ENCODE measurements at regions not wholly inside any gene's neighbourhood (a gene's known extent, or its start where the extent isn't known, plus 50 kb on each side); places are given as distances from the start of the nearest gene placed in this dataset.

DNA sequence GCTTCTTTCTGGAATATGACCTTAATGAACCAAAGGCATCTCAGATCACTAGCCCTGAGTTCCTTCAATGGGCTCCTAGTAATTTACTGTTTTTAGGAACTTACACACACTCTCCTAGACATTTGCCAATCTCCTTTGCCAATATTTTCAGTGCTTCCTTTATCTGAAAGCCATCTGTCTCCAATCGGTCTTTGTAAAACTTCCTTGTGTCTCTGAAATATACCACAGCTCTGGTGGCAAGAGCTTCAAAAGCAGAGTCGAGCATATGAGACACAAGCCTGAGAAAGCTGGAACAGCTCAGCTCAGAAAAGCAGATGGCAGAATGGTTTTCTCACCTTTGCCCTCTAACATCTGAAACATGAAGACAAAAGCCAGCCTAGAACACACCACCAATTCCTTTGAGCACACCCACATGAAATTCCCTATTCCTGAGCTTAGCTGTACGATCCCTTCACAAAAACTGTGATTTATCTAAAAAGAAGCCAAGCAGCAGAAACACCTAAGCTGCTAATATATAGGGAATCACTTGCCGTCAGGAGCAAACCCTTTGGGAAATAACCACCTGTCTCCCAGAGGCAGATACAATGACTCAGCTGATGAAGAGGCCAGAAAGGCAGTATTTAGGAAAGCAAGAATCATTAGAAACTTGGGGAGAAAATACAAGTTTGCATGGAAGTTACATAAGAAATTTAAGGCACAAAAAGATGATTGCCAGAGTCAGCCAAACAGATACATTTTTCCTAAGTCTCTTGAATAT, 70.2 kb upstream of the ANK3 start:
- H3K4me3 ChIP-seq (ENCODE audit: control insufficient read depth, low read depth, low read length), result no peak overlapping the region
- DNase-seq (ENCODE audit: low read depth), result no peak
- TF ChIP-seq, protein P1, sequence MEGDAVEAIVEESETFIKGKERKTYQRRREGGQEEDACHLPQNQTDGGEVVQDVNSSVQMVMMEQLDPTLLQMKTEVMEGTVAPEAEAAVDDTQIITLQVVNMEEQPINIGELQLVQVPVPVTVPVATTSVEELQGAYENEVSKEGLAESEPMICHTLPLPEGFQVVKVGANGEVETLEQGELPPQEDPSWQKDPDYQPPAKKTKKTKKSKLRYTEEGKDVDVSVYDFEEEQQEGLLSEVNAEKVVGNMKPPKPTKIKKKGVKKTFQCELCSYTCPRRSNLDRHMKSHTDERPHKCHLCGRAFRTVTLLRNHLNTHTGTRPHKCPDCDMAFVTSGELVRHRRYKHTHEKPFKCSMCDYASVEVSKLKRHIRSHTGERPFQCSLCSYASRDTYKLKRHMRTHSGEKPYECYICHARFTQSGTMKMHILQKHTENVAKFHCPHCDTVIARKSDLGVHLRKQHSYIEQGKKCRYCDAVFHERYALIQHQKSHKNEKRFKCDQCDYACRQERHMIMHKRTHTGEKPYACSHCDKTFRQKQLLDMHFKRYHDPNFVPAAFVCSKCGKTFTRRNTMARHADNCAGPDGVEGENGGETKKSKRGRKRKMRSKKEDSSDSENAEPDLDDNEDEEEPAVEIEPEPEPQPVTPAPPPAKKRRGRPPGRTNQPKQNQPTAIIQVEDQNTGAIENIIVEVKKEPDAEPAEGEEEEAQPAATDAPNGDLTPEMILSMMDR (conservative IDR thresholded peaks at IDR 0.05; ENCODE audit: control insufficient read depth, insufficient read depth, low read depth, low read length), result no peak

DNA sequence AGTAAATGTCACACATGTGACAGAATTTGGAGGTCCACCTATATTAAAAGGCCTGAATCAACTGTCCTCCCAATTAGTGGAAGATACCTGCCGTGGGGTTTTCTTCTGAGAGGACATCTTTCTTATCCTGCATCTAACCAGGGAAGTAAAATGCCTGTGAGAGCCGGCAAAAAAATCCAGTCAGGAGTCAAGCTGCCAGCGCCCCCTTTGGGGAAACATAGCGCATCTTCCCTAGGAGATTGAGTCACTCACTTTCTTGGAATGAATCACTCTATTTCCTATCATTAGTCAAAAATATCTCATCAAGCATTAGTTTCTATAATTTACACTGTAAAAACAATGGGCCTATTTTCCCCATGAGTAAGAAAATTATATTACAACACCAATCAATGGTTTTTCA, 66.4 kb upstream of the ANK3 start:
- peak; percentile 51 for DNase-seq (ENCODE audit: low read depth)
- H3K4me3 ChIP-seq (ENCODE audit: control insufficient read depth, low read depth, low read length), result no peak overlapping the region
- TF ChIP-seq, protein P1 (conservative IDR thresholded peaks at IDR 0.05; ENCODE audit: control insufficient read depth, insufficient read depth, low read depth, low read length), result peak; percentile 43

DNA sequence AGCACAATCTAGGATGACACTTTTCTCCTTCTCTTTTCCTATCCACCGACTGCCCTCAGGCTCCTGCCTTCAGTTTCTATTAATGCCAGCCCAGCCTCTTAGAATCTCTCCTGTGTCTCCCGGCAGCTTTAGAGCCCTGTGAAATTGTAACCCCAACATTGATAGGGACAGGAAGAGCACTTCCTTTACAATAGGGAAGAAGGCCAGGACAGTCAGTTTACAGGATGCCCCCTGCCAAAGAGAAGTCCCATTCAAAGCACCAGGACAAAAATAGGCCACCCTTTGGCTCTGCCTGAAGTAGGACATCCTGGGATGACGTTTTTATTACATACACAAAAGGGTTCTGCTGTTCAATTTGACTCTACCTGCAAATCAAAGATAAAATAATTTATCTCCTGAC, 64.7 kb upstream of the ANK3 start:
- TF ChIP-seq, protein P1 (conservative IDR thresholded peaks at IDR 0.05; ENCODE audit: control insufficient read depth, insufficient read depth, low read depth, low read length), result no peak
- H3K4me3 ChIP-seq (ENCODE audit: control insufficient read depth, low read depth, low read length), result no peak overlapping the region
- DNase-seq (ENCODE audit: low read depth), result no peak

DNA sequence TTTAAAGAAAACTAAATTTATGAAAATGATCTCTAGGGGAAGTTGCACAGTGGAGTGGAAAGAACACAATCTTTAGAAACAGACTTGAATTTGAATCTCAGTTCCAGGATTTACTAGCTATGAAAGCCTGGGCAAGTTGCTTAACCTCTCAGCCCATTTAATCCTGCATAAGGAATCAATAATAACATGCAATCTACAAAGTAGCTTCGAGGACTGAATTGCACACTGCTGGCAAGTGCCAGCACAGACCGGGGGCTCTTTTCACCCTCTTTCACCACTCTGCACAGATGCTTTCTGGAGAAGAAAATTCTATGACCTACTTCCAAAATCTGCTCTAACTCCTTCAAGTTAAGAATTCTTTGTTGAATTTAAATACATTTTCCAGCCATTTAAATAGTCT, 63.4 kb upstream of the ANK3 start:
- no peak for DNase-seq (ENCODE audit: low read depth)
- TF ChIP-seq, protein P1 (conservative IDR thresholded peaks at IDR 0.05; ENCODE audit: control insufficient read depth, insufficient read depth, low read depth, low read length), result no peak

DNA sequence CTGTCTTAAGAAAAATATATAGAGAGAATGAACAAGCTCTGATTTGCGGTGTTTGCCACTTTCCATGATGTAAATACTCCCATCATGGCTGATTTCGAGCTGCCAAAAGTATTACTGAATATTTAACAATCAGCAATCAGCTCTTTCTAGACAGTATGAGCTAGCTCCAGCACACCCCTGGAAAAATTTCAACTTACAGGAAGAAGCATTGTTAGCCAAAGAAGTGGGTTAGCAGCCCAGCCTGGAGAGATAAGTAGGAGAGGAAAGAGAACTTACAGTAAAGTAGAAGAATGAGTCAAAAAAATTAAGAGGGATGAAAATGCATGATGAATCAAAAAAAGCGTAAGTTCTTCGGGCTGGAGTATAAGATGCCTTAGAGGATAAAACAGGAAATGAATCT, 60.6 kb upstream of the ANK3 start:
- H3K4me3 ChIP-seq (ENCODE audit: control insufficient read depth, low read depth, low read length), result no peak overlapping the region
- TF ChIP-seq, protein P1 (conservative IDR thresholded peaks at IDR 0.05; ENCODE audit: control insufficient read depth, insufficient read depth, low read depth, low read length), result no peak
- no peak for DNase-seq (ENCODE audit: low read depth)

More for the DNA sequence above, 63.4 kb upstream of the ANK3 start:
- H3K4me3 ChIP-seq (ENCODE audit: control insufficient read depth, low read depth, low read length), result no peak overlapping the region

DNA sequence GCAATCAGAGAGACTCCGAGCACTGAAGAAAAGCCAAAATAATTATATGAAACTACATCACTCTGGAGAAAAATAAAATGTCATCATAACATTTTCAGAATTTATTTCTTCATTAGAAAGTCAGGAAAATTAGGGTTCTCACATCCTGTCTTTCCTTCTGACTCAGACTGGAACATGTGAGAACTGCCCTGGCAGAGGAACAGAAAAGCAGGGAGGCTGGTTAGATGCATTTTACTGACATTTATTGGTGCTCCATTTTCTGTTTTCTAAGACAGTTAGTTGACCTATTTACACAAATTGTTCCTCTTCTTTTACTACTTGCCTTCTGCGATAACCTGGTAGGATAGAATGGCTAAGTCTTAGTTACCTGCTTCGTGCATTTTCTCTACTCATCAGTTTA, 58.6 kb upstream of the ANK3 start:
- no peak overlapping the region for H3K4me3 ChIP-seq (ENCODE audit: control insufficient read depth, low read depth, low read length)
- TF ChIP-seq, protein P1 (conservative IDR thresholded peaks at IDR 0.05; ENCODE audit: control insufficient read depth, insufficient read depth, low read depth, low read length), result no peak
- peak; percentile 20 for DNase-seq (ENCODE audit: low read depth)
